ENCODE measurements at regions not wholly inside any gene's neighbourhood (a gene's known extent, or its start where the extent isn't known, plus 50 kb on each side); places are given as distances from the start of the nearest gene placed in this dataset.
"Not testable (repeated sequence)": the region's sequence is repeated elsewhere in the genome, so short reads cannot be mapped to it uniquely, and the experiment has no call there.

GRCh38 chr16:75952124-75952523, 225.8 kb upstream of the CPHXL start:
- no peak for DNase-seq (ENCODE audit: extremely low read depth, low read depth)
- TF ChIP-seq CTCF (IDR thresholded peaks at IDR 0.05; ENCODE audit: low read depth, low read length): no peak

- no peak for TF ChIP-seq CTCF (IDR thresholded peaks at IDR 0.05; ENCODE audit: low read depth, low read length)
- no peak for DNase-seq (ENCODE audit: extremely low read depth, low read depth)
These were observed 231.6 kb upstream of the CPHXL start for GRCh38 chr16:75957870-75958269.

GRCh38 chr16:75965504-75966374, 239.4 kb upstream of the CPHXL start:
- DNase-seq (ENCODE audit: extremely low read depth, low read depth): no peak
- no peak for TF ChIP-seq CTCF (IDR thresholded peaks at IDR 0.05; ENCODE audit: low read depth, low read length)

- DNase-seq (ENCODE audit: extremely low read depth, low read depth): not testable (repeated sequence)
These were observed 242.8 kb upstream of the CPHXL start for GRCh38 chr16:75969120-75969519.

GRCh38 chr16:75971334-75971733, 245.0 kb upstream of the CPHXL start:
- no peak for TF ChIP-seq CTCF (IDR thresholded peaks at IDR 0.05; ENCODE audit: low read depth, low read length)
- no peak for DNase-seq (ENCODE audit: extremely low read depth, low read depth)

GRCh38 chr16:75983296-75983695, 257.0 kb upstream of the CPHXL start:
- no peak for TF ChIP-seq CTCF (IDR thresholded peaks at IDR 0.05; ENCODE audit: low read depth, low read length)
- no peak for DNase-seq (ENCODE audit: extremely low read depth, low read depth)

GRCh38 chr16:75983741-75984381, 257.6 kb upstream of the CPHXL start:
- TF ChIP-seq CTCF (IDR thresholded peaks at IDR 0.05; ENCODE audit: low read depth, low read length): no peak
- no peak for DNase-seq (ENCODE audit: extremely low read depth, low read depth)
